Hepatocyte (in vitro differentiated cells): ENCODE measurements at regions not wholly inside any gene's neighbourhood (a gene's known extent, or its start where the extent isn't known, plus 50 kb on each side); places are given as distances from the start of the nearest gene placed in this dataset.

Source experiments
- DNase-seq: peaks from one replicate; pipeline ENCODE4 v3.0.0-alpha.2; 2016; ENCODE audit warnings: low spot score
- H2AFZ ChIP-seq: fragments of 200-600 bp; sonication (generic); 2 replicates; pipeline ENCODE4 v1.6.0; 2016; ENCODE audit warnings: antibody characterized with exemption, mild to moderate bottlenecking
- H3K27ac ChIP-seq: fragments of 200-600 bp; sonication (generic); 2 replicates; pipeline ENCODE4 v1.5.1; 2016; ENCODE audit warnings: mild to moderate bottlenecking
- H3K27me3 ChIP-seq: fragments of 200-600 bp; sonication (generic); 2 replicates; pipeline ENCODE4 v1.6.1; 2016
- H3K36me3 ChIP-seq: fragments of 200-600 bp; sonication (generic); replicated peaks from 2 replicates; pipeline ENCODE4 v1.5.1; 2016; ENCODE audit warnings: low read depth; ENCODE audit not compliant: insufficient read depth
- H3K4me1 ChIP-seq: fragments of 200-600 bp; sonication (generic); 2 replicates; pipeline ENCODE4 v1.5.1; 2016; ENCODE audit warnings: mild to moderate bottlenecking, moderate library complexity; ENCODE audit not compliant: insufficient read depth
- H3K4me2 ChIP-seq: fragments of 200-600 bp; sonication (generic); 2 replicates; pipeline ENCODE4 v1.6.0; 2016
- H3K4me3 ChIP-seq: fragments of 200-600 bp; sonication (generic); 2 replicates; pipeline ENCODE4 v1.5.1; 2016; ENCODE audit warnings: mild to moderate bottlenecking
- H3K79me2 ChIP-seq: fragments of 200-600 bp; sonication (generic); 2 replicates; pipeline ENCODE4 v1.6.0; 2017; ENCODE audit warnings: mild to moderate bottlenecking
- H3K9me2 ChIP-seq: fragments of 200-600 bp; sonication (generic); replicated peaks from 2 replicates; pipeline ENCODE4 v1.6.0; 2017; ENCODE audit warnings: mild to moderate bottlenecking; ENCODE audit not compliant: insufficient read depth
- H3K9me3 ChIP-seq: fragments of 200-600 bp; sonication (generic); 2 replicates; pipeline ENCODE4 v1.5.1; 2016; ENCODE audit warnings: low read depth, mild to moderate bottlenecking
- H4K20me1 ChIP-seq: fragments of 200-600 bp; sonication (generic); 2 replicates; pipeline ENCODE4 v1.6.0; 2016; ENCODE audit warnings: mild to moderate bottlenecking; ENCODE audit not compliant: insufficient read depth, poor library complexity, severe bottlenecking
- EZH2 ChIP-seq: fragments of 200-600 bp; sonication (generic); IDR thresholded peaks from 2 replicates; pipeline ENCODE4 v1.6.1; 2016; ENCODE audit warnings: antibody characterized with exemption, mild to moderate bottlenecking, borderline replicate concordance
- EZH2phosphoT487 ChIP-seq: fragments of 200-600 bp; sonication (generic); IDR thresholded peaks from one replicate; pipeline ENCODE4 v1.6.1; 2018; ENCODE audit warnings: antibody characterized with exemption, mild to moderate bottlenecking, low read depth, moderate library complexity; ENCODE audit not compliant: unreplicated experiment, severe bottlenecking
- WGBS: methylation state at CpG from one replicate; pipeline ENCODE4 v1.1.6; 2016; ENCODE audit warnings: low lambda C conversion rate; ENCODE audit errors: missing lambda C conversion rate; 5-methylcytosine and 5-hydroxymethylcytosine counted together
- TF ChIP-seq, protein P1 (sequence below): fragments of 200-600 bp; sonication (generic); IDR thresholded peaks from 2 replicates; pipeline ENCODE4 v1.5.1; 2016; ENCODE audit warnings: antibody characterized with exemption, mild to moderate bottlenecking; ENCODE audit not compliant: poor library complexity

DNA sequence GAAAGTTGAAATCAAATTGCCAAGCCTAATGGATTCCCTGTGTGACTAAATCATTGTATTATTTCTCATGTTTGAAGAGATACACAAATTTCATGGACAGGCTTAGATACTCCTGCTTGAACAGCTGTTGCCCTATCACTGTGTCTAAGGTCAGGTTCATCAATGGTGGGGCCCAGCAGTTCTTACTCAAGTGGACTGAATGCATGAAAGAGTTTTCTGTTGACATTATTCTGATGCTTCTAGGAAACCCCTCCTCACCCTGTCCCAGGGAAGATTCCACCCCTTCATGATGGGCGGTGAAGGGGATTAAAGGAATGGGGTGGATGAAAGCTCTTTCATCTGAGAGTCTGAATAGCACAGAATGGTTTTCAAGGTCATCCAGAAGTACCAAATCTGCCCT is 148.8 kb downstream of the INO80D start:
- no peak overlapping the region for H3K4me2 ChIP-seq
- TF ChIP-seq, protein P1, sequence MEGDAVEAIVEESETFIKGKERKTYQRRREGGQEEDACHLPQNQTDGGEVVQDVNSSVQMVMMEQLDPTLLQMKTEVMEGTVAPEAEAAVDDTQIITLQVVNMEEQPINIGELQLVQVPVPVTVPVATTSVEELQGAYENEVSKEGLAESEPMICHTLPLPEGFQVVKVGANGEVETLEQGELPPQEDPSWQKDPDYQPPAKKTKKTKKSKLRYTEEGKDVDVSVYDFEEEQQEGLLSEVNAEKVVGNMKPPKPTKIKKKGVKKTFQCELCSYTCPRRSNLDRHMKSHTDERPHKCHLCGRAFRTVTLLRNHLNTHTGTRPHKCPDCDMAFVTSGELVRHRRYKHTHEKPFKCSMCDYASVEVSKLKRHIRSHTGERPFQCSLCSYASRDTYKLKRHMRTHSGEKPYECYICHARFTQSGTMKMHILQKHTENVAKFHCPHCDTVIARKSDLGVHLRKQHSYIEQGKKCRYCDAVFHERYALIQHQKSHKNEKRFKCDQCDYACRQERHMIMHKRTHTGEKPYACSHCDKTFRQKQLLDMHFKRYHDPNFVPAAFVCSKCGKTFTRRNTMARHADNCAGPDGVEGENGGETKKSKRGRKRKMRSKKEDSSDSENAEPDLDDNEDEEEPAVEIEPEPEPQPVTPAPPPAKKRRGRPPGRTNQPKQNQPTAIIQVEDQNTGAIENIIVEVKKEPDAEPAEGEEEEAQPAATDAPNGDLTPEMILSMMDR: no peak
- TF ChIP-seq EZH2 (no peak), EZH2phosphoT487 (no peak)
- no peaks in the 10 kb centered on the region for H3K36me3 ChIP-seq
- no peaks in the 10 kb centered on the region for H4K20me1 ChIP-seq
- no peaks in the 10 kb centered on the region for H3K9me2 ChIP-seq
- no peaks in the 10 kb centered on the region for H3K4me1 ChIP-seq
- H3K27ac ChIP-seq: no peak overlapping the region
- no peaks in the 10 kb centered on the region for H3K9me3 ChIP-seq
- H3K4me3 ChIP-seq: no peak overlapping the region
- H3K79me2 ChIP-seq: no peaks in the 10 kb centered on the region
- WGBS: 93% methylated on average over 1 of the region's 1 CpG
- H3K27me3 ChIP-seq: no peaks in the 10 kb centered on the region
- H2AFZ ChIP-seq: no peak overlapping the region
- DNase-seq: no peak

- no peak for DNase-seq
- no peaks in the 10 kb centered on the region for H3K4me1 ChIP-seq
- no peaks in the 10 kb centered on the region for H3K9me2 ChIP-seq
- H2AFZ ChIP-seq: no peak overlapping the region
- WGBS: 81% methylated on average over 10 of the region's 10 CpGs
- no peak overlapping the region for H3K4me2 ChIP-seq
- H3K4me3 ChIP-seq: no peak overlapping the region
- no peaks in the 10 kb centered on the region for H3K36me3 ChIP-seq
- H3K27ac ChIP-seq: no peak overlapping the region
- H4K20me1 ChIP-seq: no peaks in the 10 kb centered on the region
- TF ChIP-seq EZH2phosphoT487 (no peak), EZH2 (no peak)
- TF ChIP-seq, protein P1: no peak
- H3K9me3 ChIP-seq: no peaks in the 10 kb centered on the region
- H3K79me2 ChIP-seq: no peaks in the 10 kb centered on the region
- no peaks in the 10 kb centered on the region for H3K27me3 ChIP-seq
These were observed 149.5 kb downstream of the INO80D start for GRCh38 chr2:205936446-205936845.

DNA sequence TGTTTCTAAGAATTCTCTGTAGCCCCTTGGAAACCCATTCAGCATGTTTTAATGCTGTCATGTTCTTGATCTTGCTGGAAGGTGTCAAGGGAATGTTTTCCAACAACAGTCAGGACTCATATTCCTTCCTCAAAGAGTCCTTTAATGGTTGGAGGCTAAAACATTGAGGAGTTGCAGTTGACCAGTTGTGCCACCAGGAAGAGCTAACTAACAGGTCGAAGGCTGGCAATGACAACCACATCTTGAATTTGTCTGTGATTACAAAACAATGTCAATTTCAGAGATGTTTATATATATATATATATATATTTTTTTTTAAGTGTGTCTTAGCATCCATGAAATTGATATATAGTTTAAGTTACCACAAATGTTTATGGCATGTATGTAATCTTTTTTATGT is 151.5 kb downstream of the INO80D start:
- peaks cover 15% of the 10 kb centered on the region for H3K4me1 ChIP-seq
- no peak for DNase-seq
- TF ChIP-seq, protein P1: peak; percentile 6
- TF ChIP-seq EZH2: no peak
- TF ChIP-seq EZH2phosphoT487: no peak
- H3K79me2 ChIP-seq: no peaks in the 10 kb centered on the region
- peak overlapping the region; percentile 75 for H3K27ac ChIP-seq
- H3K9me3 ChIP-seq: no peaks in the 10 kb centered on the region
- H3K4me3 ChIP-seq: no peak overlapping the region
- H2AFZ ChIP-seq: no peak overlapping the region
- H4K20me1 ChIP-seq: no peaks in the 10 kb centered on the region
- H3K9me2 ChIP-seq: no peaks in the 10 kb centered on the region
- no peaks in the 10 kb centered on the region for H3K27me3 ChIP-seq
- WGBS: 72% methylated on average over 1 of the region's 1 CpG
- no peak overlapping the region for H3K4me2 ChIP-seq
- no peaks in the 10 kb centered on the region for H3K36me3 ChIP-seq

- WGBS: 45% methylated on average over 2 of the region's 2 CpGs
- H3K27me3 ChIP-seq: no peaks in the 10 kb centered on the region
- H3K27ac ChIP-seq: no peak overlapping the region
- no peak overlapping the region for H3K4me2 ChIP-seq
- TF ChIP-seq EZH2phosphoT487: no peak
- TF ChIP-seq, protein P1: no peak
- no peak for TF ChIP-seq EZH2
- no peak for DNase-seq
- H2AFZ ChIP-seq: no peak overlapping the region
- H3K4me1 ChIP-seq: peaks cover 26% of the 10 kb centered on the region
- H3K79me2 ChIP-seq: no peaks in the 10 kb centered on the region
- H4K20me1 ChIP-seq: no peaks in the 10 kb centered on the region
- H3K36me3 ChIP-seq: no peaks in the 10 kb centered on the region
- no peaks in the 10 kb centered on the region for H3K9me3 ChIP-seq
- no peaks in the 10 kb centered on the region for H3K9me2 ChIP-seq
- no peak overlapping the region for H3K4me3 ChIP-seq
These were observed 153.1 kb downstream of the INO80D start for GRCh38 chr2:205932861-205933260.
